ENCODE measurements at regions not wholly inside any gene's neighbourhood (a gene's known extent, or its start where the extent isn't known, plus 50 kb on each side); places are given as distances from the start of the nearest gene placed in this dataset.
"Not testable (repeated sequence)": the region's sequence is repeated elsewhere in the genome, so short reads cannot be mapped to it uniquely, and the experiment has no call there.

GRCh38 chr2:125615438-125615837 lies 1040.5 kb upstream of the GYPC start:
- Mint-ChIP-seq H3K36me3 (ENCODE audit: low read depth) (no peaks in the 10 kb centered on the region), H3K4me1 (ENCODE audit: low read depth) (no peaks in the 10 kb centered on the region), H3K27me3 (no peaks in the 10 kb centered on the region), H3K9me3 (peaks cover 25% of the 10 kb centered on the region), H3K4me3 (no peak overlapping the region), H3K27ac (no peak overlapping the region)
- intact Hi-C loops (cut with micrococcal nuclease) = no loop called here

DNA sequence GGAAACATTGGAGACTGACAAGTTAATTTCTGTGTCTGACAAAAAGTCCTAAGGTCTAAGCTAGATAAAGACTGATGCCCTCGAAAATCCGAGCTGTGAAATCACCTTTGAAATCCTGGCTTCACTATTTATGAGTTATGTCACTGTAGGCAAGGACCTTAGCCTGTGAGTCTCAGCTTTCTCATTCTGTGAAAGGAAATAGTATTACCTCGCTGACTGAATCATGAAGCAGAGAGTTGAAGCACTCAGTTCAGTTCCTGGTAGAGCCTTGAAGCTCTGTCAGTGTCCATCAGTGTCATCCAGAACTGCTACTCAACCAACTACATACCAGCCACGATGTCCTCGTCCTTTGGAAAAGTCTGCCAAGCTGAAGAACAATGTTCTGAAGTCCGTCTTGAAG lies 1025.6 kb upstream of the GYPC start:
- no peaks in the 10 kb centered on the region for H3K27me3 Mint-ChIP-seq
- H3K27ac Mint-ChIP-seq = no peak overlapping the region
- no peaks in the 10 kb centered on the region for H3K36me3 Mint-ChIP-seq (ENCODE audit: low read depth)

GRCh38 chr2:125634662-125635061 lies 1021.3 kb upstream of the GYPC start:
- no peaks in the 10 kb centered on the region for H3K36me3 Mint-ChIP-seq (ENCODE audit: low read depth)
- H3K4me1 Mint-ChIP-seq (ENCODE audit: low read depth) = no peaks in the 10 kb centered on the region
- no peak overlapping the region for H3K27ac Mint-ChIP-seq
- peaks cover 23% of the 10 kb centered on the region for H3K9me3 Mint-ChIP-seq
- no peak overlapping the region for H3K4me3 Mint-ChIP-seq
- H3K27me3 Mint-ChIP-seq = no peaks in the 10 kb centered on the region
- intact Hi-C loops (cut with micrococcal nuclease) = no loop called here

More for the DNA sequence above, 1025.6 kb upstream of the GYPC start:
- H3K4me3 Mint-ChIP-seq = no peak overlapping the region
- peaks cover 34% of the 10 kb centered on the region for H3K9me3 Mint-ChIP-seq
- intact Hi-C loops (cut with micrococcal nuclease) = no loop called here
- no peaks in the 10 kb centered on the region for H3K4me1 Mint-ChIP-seq (ENCODE audit: low read depth)

DNA sequence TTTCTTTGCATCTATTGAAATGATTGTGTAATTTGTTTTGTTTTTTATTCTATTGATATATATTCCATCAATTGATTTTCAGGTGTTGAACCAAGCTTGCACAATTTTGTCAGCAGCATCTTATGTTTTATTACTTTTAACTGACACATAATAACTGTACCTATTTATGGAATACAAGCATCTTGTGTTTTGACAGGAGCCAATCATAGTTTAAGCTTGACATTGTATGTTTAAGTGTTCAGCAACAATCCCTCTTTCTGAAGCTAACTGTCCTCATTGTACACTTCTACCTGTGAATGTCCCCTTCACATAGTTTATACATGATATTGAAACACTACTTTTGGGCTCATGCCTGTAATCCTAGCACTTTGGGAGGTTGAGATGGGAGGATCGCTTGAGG lies 1017.6 kb upstream of the GYPC start:
- intact Hi-C loops (cut with micrococcal nuclease) = no loop called here
- no peak overlapping the region for H3K27ac Mint-ChIP-seq
- H3K36me3 Mint-ChIP-seq (ENCODE audit: low read depth) = no peaks in the 10 kb centered on the region

DNA sequence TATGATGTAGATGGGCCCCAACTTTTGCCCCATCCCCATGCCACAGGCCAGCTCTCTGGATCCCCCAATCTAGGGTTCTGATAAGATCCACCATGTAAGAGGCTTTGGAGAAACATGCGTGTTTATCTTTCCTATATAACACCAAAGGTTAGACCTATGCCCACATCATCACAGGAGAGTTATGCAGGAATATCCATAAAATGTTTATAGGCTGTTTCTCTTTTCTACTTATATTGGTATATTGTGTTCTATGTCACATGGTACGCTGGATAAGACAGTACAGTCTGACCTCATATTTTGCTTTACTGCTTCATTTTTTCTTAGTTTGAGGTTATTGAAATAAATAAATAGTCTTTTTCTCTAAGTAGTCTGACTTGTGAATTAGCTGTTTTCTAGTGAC lies 1013.9 kb upstream of the GYPC start:
- H3K27me3 Mint-ChIP-seq = no peaks in the 10 kb centered on the region
- peaks cover 6% of the 10 kb centered on the region for H3K9me3 Mint-ChIP-seq
- H3K4me3 Mint-ChIP-seq = no peak overlapping the region
- H3K36me3 Mint-ChIP-seq (ENCODE audit: low read depth) = no peaks in the 10 kb centered on the region
- H3K27ac Mint-ChIP-seq = no peak overlapping the region
- intact Hi-C loops (cut with micrococcal nuclease) = no loop called here
- H3K4me1 Mint-ChIP-seq (ENCODE audit: low read depth) = no peaks in the 10 kb centered on the region

More for the DNA sequence above, 1017.6 kb upstream of the GYPC start:
- Mint-ChIP-seq H3K9me3 (peaks cover 6% of the 10 kb centered on the region), H3K4me1 (ENCODE audit: low read depth) (no peaks in the 10 kb centered on the region), H3K27me3 (no peaks in the 10 kb centered on the region), H3K4me3 (no peak overlapping the region)

- H3K36me3 Mint-ChIP-seq (ENCODE audit: low read depth) = no peaks in the 10 kb centered on the region
- no peak overlapping the region for H3K4me3 Mint-ChIP-seq
- no peak overlapping the region for H3K27ac Mint-ChIP-seq
- H3K4me1 Mint-ChIP-seq (ENCODE audit: low read depth) = no peaks in the 10 kb centered on the region
- peaks cover 6% of the 10 kb centered on the region for H3K9me3 Mint-ChIP-seq
- no peaks in the 10 kb centered on the region for H3K27me3 Mint-ChIP-seq
- intact Hi-C loops (cut with micrococcal nuclease) = no loop called here
Observed at GRCh38 chr2:125643128-125643527, 1012.8 kb upstream of the GYPC start.

GRCh38 chr2:125643585-125643984 lies 1012.4 kb upstream of the GYPC start:
- intact Hi-C loops (cut with micrococcal nuclease) = no loop called here
- Mint-ChIP-seq H3K4me3 (no peak overlapping the region), H3K36me3 (ENCODE audit: low read depth) (no peaks in the 10 kb centered on the region), H3K27me3 (no peaks in the 10 kb centered on the region), H3K4me1 (ENCODE audit: low read depth) (no peaks in the 10 kb centered on the region), H3K9me3 (peaks cover 6% of the 10 kb centered on the region), H3K27ac (no peak overlapping the region)

DNA sequence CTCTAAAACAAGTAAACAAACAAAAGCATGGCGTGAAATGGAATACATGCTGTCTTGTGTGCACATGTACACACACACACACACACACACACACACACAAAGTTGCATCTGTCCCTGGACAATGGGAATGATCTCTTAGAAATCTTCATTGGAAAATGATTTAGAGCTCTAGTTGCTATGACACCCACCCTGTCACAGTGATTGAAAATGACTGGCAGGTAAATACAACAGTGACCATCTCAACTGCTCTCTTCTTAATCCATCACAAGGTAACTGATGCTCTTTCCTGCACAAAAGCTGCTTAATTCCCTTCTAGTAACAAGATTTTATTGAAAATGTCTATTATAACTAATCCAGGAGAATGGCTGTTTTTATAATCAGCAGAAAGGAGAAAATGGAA lies 1011.7 kb upstream of the GYPC start:
- intact Hi-C loops (cut with micrococcal nuclease) = no loop called here
- H3K9me3 Mint-ChIP-seq = peaks cover under 1% of the 10 kb centered on the region
- no peaks in the 10 kb centered on the region for H3K36me3 Mint-ChIP-seq (ENCODE audit: low read depth)
- no peak overlapping the region for H3K27ac Mint-ChIP-seq
- no peak overlapping the region for H3K4me3 Mint-ChIP-seq
- no peaks in the 10 kb centered on the region for H3K4me1 Mint-ChIP-seq (ENCODE audit: low read depth)
- no peaks in the 10 kb centered on the region for H3K27me3 Mint-ChIP-seq

- Mint-ChIP-seq H3K9me3 (no peaks in the 10 kb centered on the region), H3K4me1 (ENCODE audit: low read depth) (no peaks in the 10 kb centered on the region), H3K27ac (no peak overlapping the region), H3K36me3 (ENCODE audit: low read depth) (no peaks in the 10 kb centered on the region), H3K27me3 (no peaks in the 10 kb centered on the region), H3K4me3 (no peak overlapping the region)
- intact Hi-C loops (cut with micrococcal nuclease) = no loop called here
Observed at GRCh38 chr2:125652280-125652679, 1003.7 kb upstream of the GYPC start.

DNA sequence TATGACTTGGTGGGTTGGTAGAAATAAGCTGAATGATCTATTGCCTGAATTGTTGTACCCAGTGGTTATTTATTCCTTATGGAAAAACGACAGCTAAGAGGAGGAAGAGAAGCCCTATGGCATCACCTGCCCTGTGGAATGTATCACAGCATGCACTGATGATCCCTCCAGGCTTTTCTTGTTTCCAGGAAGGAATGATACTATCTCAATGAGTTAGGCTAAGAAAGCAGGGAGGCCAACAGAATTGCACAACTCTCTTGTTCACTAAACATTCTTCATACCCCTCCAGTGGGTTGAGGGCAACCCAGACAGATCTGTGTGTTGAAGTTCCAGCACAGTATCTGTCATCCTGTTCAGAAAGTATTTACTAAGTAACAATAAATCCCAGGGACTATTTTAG lies 1001.7 kb upstream of the GYPC start:
- H3K27ac Mint-ChIP-seq = no peak overlapping the region
- H3K36me3 Mint-ChIP-seq (ENCODE audit: low read depth) = no peaks in the 10 kb centered on the region
- H3K9me3 Mint-ChIP-seq = no peaks in the 10 kb centered on the region
- intact Hi-C loops (cut with micrococcal nuclease) = no loop called here
- H3K27me3 Mint-ChIP-seq = no peaks in the 10 kb centered on the region
- H3K4me3 Mint-ChIP-seq = no peak overlapping the region
- H3K4me1 Mint-ChIP-seq (ENCODE audit: low read depth) = no peaks in the 10 kb centered on the region

DNA sequence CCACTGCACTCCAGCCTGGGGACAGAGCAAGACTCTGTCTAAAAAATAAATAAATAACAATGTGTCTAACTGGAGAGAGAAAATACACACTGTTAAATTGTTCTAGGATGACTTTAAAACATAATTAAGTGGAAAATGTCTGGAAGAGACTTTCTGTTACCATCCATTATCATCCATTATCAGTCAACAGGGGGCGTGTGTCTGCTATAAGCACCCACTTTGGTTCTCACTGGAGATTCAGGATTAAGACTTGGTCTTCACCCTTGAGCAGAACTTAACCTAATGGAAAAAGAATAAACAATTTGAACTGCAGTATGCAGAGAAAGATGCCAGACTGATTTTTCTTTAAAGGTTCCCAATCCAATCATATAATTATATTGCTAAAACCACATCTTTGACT lies 999.8 kb upstream of the GYPC start:
- Mint-ChIP-seq H3K4me3 (no peak overlapping the region), H3K27me3 (no peaks in the 10 kb centered on the region), H3K9me3 (peaks cover 10% of the 10 kb centered on the region), H3K4me1 (ENCODE audit: low read depth) (no peaks in the 10 kb centered on the region), H3K27ac (no peak overlapping the region), H3K36me3 (ENCODE audit: low read depth) (no peaks in the 10 kb centered on the region)
- intact Hi-C loops (cut with micrococcal nuclease) = no loop called here

GRCh38 chr2:125658583-125658982 lies 997.4 kb upstream of the GYPC start:
- Mint-ChIP-seq H3K36me3 (ENCODE audit: low read depth) (no peaks in the 10 kb centered on the region), H3K27ac (no peak overlapping the region), H3K27me3 (no peaks in the 10 kb centered on the region), H3K9me3 (peaks cover 19% of the 10 kb centered on the region), H3K4me1 (ENCODE audit: low read depth) (no peaks in the 10 kb centered on the region), H3K4me3 (no peak overlapping the region)
- intact Hi-C loops (cut with micrococcal nuclease) = no loop called here

DNA sequence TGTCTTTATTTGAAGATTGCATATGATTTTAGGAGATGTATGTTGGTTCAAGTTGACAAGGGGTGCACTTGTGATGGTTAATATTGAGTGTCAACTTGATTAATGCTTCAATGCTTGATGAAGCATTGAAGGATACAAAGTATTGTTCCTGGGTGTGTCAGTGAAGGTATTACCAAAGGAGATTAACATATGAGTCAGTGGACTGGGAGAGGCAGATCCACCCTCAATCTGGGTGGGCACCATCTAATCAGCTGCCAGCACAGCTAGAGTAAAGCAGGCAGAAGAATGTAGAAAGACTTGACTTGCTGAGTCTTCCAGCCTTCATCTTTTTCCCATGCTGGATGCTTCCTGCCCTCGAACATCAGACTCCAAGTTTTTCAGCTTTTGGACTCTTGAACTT lies 995.6 kb upstream of the GYPC start:
- intact Hi-C loops (cut with micrococcal nuclease); H3K4me3 Mint-ChIP-seq; H3K4me1 Mint-ChIP-seq (ENCODE audit: low read depth); H3K27ac Mint-ChIP-seq; H3K27me3 Mint-ChIP-seq; H3K36me3 Mint-ChIP-seq (ENCODE audit: low read depth): not testable (repeated sequence)
- H3K9me3 Mint-ChIP-seq = peaks cover 31% of the 10 kb centered on the region

GRCh38 chr2:125667630-125668029 lies 988.3 kb upstream of the GYPC start:
- Mint-ChIP-seq H3K4me3 (no peak overlapping the region), H3K9me3 (peaks cover 26% of the 10 kb centered on the region), H3K36me3 (ENCODE audit: low read depth) (no peaks in the 10 kb centered on the region), H3K27ac (no peak overlapping the region), H3K27me3 (no peaks in the 10 kb centered on the region), H3K4me1 (ENCODE audit: low read depth) (no peaks in the 10 kb centered on the region)
- intact Hi-C loops (cut with micrococcal nuclease) = no loop called here

- Mint-ChIP-seq H3K9me3 (peaks cover 17% of the 10 kb centered on the region), H3K4me3 (no peak overlapping the region), H3K27ac (no peak overlapping the region), H3K27me3 (no peaks in the 10 kb centered on the region), H3K36me3 (ENCODE audit: low read depth) (no peaks in the 10 kb centered on the region), H3K4me1 (ENCODE audit: low read depth) (no peaks in the 10 kb centered on the region)
- intact Hi-C loops (cut with micrococcal nuclease) = no loop called here
Observed at GRCh38 chr2:125679903-125680302, 976.1 kb upstream of the GYPC start.
